ENCODE measurements at regions not wholly inside any gene's neighbourhood (a gene's known extent, or its start where the extent isn't known, plus 50 kb on each side); places are given as distances from the start of the nearest gene placed in this dataset.

DNA sequence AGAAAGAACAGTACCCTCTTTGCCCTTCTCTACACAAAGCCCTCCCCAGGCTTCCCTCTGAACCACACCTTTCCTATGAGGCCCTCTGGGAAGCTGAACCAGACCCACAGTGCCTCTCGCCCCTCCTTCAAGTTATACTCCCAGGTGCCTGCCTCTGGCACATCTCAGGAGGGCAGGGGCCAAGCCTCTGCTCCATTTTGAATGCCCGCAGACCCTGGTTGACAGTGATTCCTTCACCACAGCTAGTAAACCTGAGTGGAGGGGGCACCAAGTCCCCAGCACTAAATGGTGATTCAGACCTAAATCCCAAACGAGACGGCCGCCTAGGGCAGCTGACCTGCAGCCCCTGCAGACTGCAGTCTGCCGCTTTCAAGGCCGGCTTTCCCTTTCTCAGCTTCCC lies 230.5 kb upstream of the ZNF32 start:
- H3K4me3 ChIP-seq (ENCODE audit: low read depth, low read length) = no peak overlapping the region
- H3K4me1 ChIP-seq (ENCODE audit: control insufficient read depth, insufficient read depth, low read length) = no peaks in the 10 kb centered on the region
- no peaks in the 10 kb centered on the region for H3K27me3 ChIP-seq (ENCODE audit: control insufficient read depth, insufficient read depth, low read length)
- H3K9ac ChIP-seq (ENCODE audit: low read depth, low read length) = no peak overlapping the region
- H3K36me3 ChIP-seq (ENCODE audit: control insufficient read depth, insufficient read depth, low read length) = no peaks in the 10 kb centered on the region
- no peaks in the 10 kb centered on the region for H3K9me3 ChIP-seq (ENCODE audit: control insufficient read depth, insufficient read depth, low read length)

DNA sequence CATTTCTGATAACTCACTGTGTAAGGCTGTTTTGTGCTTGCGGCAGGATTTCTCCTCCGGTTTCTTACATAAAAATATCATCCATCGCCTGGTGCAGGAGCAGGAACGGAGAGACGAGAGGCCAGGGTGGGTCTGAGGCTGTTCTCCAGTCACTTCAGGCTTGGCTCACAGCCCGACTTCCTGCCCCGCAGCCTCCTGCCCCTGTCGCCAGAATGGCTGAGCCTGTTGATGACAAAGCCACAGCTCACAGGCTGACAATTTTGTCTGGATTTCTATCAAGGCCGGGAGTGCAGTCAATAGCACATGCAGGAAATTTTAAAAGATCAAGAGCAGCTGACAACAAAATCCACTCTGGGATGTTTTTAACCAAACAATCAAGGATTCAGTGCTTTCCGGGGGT lies 229.7 kb upstream of the ZNF32 start:
- H3K9ac ChIP-seq (ENCODE audit: low read depth, low read length) = no peak overlapping the region
- no peaks in the 10 kb centered on the region for H3K36me3 ChIP-seq (ENCODE audit: control insufficient read depth, insufficient read depth, low read length)
- H3K4me3 ChIP-seq (ENCODE audit: low read depth, low read length) = no peak overlapping the region
- H3K9me3 ChIP-seq (ENCODE audit: control insufficient read depth, insufficient read depth, low read length) = no peaks in the 10 kb centered on the region
- H3K4me1 ChIP-seq (ENCODE audit: control insufficient read depth, insufficient read depth, low read length) = no peaks in the 10 kb centered on the region
- no peaks in the 10 kb centered on the region for H3K27me3 ChIP-seq (ENCODE audit: control insufficient read depth, insufficient read depth, low read length)

DNA sequence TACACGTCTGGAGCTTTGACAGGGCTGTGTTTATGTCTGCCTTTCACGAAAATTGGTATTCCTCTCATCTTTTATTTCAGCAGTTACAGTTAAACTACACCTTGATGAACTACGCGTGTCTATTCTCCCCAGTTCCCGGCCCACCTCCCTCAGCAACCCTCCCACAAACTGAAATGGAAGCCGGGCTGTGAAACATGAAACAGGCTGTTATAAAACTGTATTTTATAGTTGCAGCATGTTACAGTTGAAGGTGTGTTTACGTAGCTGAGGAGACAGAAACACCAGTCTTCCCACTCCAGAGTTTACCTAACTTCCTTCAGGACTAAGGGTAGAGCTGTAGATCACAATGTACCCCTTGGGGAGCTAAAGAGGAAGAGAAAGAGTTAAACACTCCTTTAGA lies 228.3 kb upstream of the ZNF32 start:
- no peaks in the 10 kb centered on the region for H3K4me1 ChIP-seq (ENCODE audit: control insufficient read depth, insufficient read depth, low read length)
- H3K4me3 ChIP-seq (ENCODE audit: low read depth, low read length) = no peak overlapping the region
- no peaks in the 10 kb centered on the region for H3K36me3 ChIP-seq (ENCODE audit: control insufficient read depth, insufficient read depth, low read length)
- H3K27me3 ChIP-seq (ENCODE audit: control insufficient read depth, insufficient read depth, low read length) = no peaks in the 10 kb centered on the region
- H3K9me3 ChIP-seq (ENCODE audit: control insufficient read depth, insufficient read depth, low read length) = no peaks in the 10 kb centered on the region
- H3K9ac ChIP-seq (ENCODE audit: low read depth, low read length) = no peak overlapping the region

DNA sequence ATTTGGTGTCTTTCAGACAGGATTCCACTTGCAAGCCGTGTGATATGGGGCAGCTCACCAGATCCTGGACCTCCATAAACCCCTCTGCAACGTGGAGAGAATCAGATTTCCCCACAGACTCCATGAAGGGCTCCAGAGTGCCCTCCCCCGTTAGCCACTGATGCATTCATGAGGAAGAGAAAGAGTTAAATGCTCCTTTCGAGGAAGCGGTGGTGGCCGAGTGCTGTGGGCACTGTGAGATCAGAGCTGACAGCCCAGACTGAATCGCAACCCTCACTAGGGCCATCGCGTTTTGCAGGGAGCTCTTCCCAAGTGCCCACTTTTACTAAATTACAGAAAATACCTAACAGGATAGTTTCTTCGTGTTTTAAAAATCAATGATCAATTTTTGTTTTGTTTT lies 226.3 kb upstream of the ZNF32 start:
- H3K4me3 ChIP-seq (ENCODE audit: low read depth, low read length) = no peak overlapping the region
- H3K9me3 ChIP-seq (ENCODE audit: control insufficient read depth, insufficient read depth, low read length) = no peaks in the 10 kb centered on the region
- H3K36me3 ChIP-seq (ENCODE audit: control insufficient read depth, insufficient read depth, low read length) = no peaks in the 10 kb centered on the region
- no peaks in the 10 kb centered on the region for H3K27me3 ChIP-seq (ENCODE audit: control insufficient read depth, insufficient read depth, low read length)
- no peaks in the 10 kb centered on the region for H3K4me1 ChIP-seq (ENCODE audit: control insufficient read depth, insufficient read depth, low read length)
- H3K9ac ChIP-seq (ENCODE audit: low read depth, low read length) = no peak overlapping the region

DNA sequence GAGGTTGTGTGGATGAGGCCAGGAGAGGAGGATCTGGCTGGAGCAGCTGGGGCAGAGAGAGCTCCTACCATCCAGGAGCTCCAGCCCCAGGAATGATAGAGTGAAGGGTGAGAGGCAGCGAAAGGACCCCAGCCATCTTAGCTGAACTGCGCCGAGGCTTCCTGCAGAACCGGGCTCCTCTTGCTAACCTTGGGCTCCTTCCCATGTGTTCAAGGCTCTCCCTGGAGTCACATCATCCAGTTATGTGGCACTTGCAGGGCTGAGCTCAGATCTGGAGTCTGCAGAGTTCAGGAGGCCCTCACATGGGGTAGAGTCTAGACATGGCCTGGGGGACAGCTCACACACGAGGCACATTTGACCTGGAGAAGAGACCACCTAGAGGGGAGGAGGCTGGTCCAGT lies 225.0 kb upstream of the ZNF32 start:
- Histone ChIP-seq H3K4me1 (ENCODE audit: control insufficient read depth, insufficient read depth, low read length) (no peaks in the 10 kb centered on the region), H3K4me3 (ENCODE audit: low read depth, low read length) (no peak overlapping the region), H3K36me3 (ENCODE audit: control insufficient read depth, insufficient read depth, low read length) (no peaks in the 10 kb centered on the region), H3K9me3 (ENCODE audit: control insufficient read depth, insufficient read depth, low read length) (no peaks in the 10 kb centered on the region), H3K27me3 (ENCODE audit: control insufficient read depth, insufficient read depth, low read length) (no peaks in the 10 kb centered on the region), H3K9ac (ENCODE audit: low read depth, low read length) (no peak overlapping the region)

DNA sequence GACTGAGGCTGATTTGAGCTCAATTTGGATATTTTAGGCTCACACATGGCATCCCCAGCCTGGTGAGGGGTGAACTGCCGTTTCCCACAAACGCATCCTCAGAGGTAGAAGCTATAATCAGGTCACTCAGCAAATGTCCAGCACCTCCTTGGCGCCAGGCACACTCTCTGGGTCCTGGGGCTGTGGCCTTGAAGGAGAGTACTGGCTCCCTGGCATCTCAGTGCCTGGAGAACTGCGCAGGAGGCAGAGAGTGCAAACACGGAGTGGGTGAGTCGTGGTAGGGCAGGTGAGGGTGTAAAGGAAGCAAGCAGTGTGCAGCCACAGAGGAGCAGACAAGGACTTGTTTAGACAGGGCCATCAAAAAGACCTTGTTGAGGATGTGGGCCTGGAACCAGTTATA lies 224.0 kb upstream of the ZNF32 start:
- Histone ChIP-seq H3K9me3 (ENCODE audit: control insufficient read depth, insufficient read depth, low read length) (no peaks in the 10 kb centered on the region), H3K9ac (ENCODE audit: low read depth, low read length) (no peak overlapping the region), H3K4me1 (ENCODE audit: control insufficient read depth, insufficient read depth, low read length) (no peaks in the 10 kb centered on the region), H3K36me3 (ENCODE audit: control insufficient read depth, insufficient read depth, low read length) (no peaks in the 10 kb centered on the region), H3K27me3 (ENCODE audit: control insufficient read depth, insufficient read depth, low read length) (no peaks in the 10 kb centered on the region), H3K4me3 (ENCODE audit: low read depth, low read length) (no peak overlapping the region)

DNA sequence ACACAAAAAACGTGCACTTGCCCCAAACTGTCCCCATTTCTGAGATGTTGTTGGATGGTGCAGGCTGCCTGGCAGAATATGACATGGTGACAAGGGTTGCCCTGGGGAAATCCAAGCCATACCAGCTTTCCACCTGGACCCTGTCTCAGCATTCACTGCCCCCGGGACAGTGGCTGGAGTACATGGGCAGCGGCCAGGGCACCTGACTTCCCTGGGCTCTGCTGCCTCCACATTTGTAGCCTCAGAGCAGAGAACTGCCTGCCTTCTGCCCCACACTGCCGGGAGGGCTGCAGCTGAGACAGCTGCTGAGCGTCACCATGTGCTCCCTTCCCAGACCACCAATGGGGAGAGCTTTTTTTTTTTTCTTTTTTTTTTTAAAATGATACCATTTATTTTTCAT lies 222.9 kb upstream of the ZNF32 start:
- H3K4me3 ChIP-seq (ENCODE audit: low read depth, low read length) = no peak overlapping the region
- H3K27me3 ChIP-seq (ENCODE audit: control insufficient read depth, insufficient read depth, low read length) = no peaks in the 10 kb centered on the region
- no peaks in the 10 kb centered on the region for H3K4me1 ChIP-seq (ENCODE audit: control insufficient read depth, insufficient read depth, low read length)
- H3K9me3 ChIP-seq (ENCODE audit: control insufficient read depth, insufficient read depth, low read length) = no peaks in the 10 kb centered on the region
- no peak overlapping the region for H3K9ac ChIP-seq (ENCODE audit: low read depth, low read length)
- no peaks in the 10 kb centered on the region for H3K36me3 ChIP-seq (ENCODE audit: control insufficient read depth, insufficient read depth, low read length)

DNA sequence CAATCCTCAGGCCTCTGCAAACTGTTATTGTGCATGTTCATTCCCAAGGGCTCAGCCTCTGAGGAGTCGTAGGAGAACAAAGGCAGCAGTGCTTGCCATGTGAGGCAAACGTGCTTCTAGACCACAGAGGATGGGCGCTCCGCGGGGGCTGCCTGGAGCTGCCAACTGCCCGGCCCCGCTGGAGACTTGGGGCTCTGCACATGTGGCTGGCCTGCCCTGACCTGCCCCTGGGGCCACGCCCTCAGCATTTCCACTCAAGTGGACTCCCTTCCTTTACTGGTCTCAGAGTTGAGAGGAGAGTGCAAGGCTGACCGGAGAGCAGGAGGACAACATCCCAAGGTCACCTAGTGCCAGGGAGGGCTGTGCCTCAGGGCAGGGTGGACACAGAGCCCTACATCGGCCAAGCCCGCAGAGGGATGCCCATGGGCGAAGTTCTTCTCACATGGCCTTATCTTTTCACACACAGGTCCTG lies 222.3 kb upstream of the ZNF32 start:
- H3K9ac ChIP-seq (ENCODE audit: low read depth, low read length) = no peak overlapping the region
- no peaks in the 10 kb centered on the region for H3K36me3 ChIP-seq (ENCODE audit: control insufficient read depth, insufficient read depth, low read length)
- H3K9me3 ChIP-seq (ENCODE audit: control insufficient read depth, insufficient read depth, low read length) = no peaks in the 10 kb centered on the region
- H3K4me1 ChIP-seq (ENCODE audit: control insufficient read depth, insufficient read depth, low read length) = no peaks in the 10 kb centered on the region
- H3K4me3 ChIP-seq (ENCODE audit: low read depth, low read length) = no peak overlapping the region
- no peaks in the 10 kb centered on the region for H3K27me3 ChIP-seq (ENCODE audit: control insufficient read depth, insufficient read depth, low read length)

DNA sequence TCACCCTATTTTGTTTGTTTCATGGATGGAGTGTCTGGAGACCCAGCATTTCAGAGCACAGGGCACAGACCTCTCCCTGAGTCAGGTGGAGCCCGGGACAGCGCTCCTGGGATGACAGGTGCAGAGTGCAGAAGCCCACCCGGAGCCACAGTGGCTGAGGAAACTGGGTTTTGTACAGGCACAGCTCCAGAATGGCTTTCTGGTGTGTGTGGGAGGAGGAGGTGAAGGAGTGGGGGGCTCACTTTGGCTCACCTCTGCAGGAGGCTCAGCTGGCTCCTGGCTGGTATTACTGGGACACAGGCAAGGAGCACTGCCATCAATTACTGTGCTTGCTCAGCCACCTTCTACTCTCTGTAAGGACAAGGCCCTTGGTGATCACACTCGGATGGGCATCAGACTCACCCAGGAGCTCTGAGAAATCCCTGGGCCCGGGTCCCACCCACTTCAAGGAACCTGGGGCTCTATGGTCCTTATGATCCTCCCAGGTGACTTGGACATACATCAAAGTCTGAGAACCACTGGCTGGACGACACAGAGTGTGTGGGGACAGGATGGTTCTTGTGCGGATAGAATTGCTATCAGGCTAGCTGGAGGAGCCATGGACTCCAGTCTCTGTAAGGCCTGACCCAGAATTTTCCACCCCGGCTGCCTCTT lies 221.1 kb upstream of the ZNF32 start:
- Histone ChIP-seq H3K36me3 (ENCODE audit: control insufficient read depth, insufficient read depth, low read length) (no peaks in the 10 kb centered on the region), H3K27me3 (ENCODE audit: control insufficient read depth, insufficient read depth, low read length) (no peaks in the 10 kb centered on the region), H3K4me1 (ENCODE audit: control insufficient read depth, insufficient read depth, low read length) (no peaks in the 10 kb centered on the region), H3K9me3 (ENCODE audit: control insufficient read depth, insufficient read depth, low read length) (no peaks in the 10 kb centered on the region), H3K4me3 (ENCODE audit: low read depth, low read length) (no peak overlapping the region), H3K9ac (ENCODE audit: low read depth, low read length) (no peak overlapping the region)

DNA sequence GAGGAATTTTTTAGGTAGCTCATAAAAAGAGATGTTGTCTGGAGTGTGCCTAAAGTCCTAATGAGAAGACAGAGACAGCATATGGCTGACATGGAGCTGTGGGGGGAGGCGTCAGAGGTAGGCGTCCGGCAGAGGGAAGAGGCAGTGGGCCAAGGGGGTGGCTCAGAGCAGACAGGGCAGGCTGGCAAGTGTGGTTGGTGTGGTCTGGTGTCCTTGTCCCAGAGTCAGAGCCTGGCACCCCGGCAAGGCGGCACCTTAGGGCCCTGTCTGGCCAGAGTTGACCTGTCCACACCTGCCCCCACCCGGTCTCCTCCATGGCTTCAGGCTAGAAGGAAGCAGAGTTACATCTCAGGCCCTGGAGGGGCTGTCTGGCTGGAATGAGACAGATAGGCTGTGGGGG lies 220.3 kb upstream of the ZNF32 start:
- no peaks in the 10 kb centered on the region for H3K4me1 ChIP-seq (ENCODE audit: control insufficient read depth, insufficient read depth, low read length)
- no peak overlapping the region for H3K9ac ChIP-seq (ENCODE audit: low read depth, low read length)
- H3K9me3 ChIP-seq (ENCODE audit: control insufficient read depth, insufficient read depth, low read length) = no peaks in the 10 kb centered on the region
- no peaks in the 10 kb centered on the region for H3K27me3 ChIP-seq (ENCODE audit: control insufficient read depth, insufficient read depth, low read length)
- H3K36me3 ChIP-seq (ENCODE audit: control insufficient read depth, insufficient read depth, low read length) = no peaks in the 10 kb centered on the region
- no peak overlapping the region for H3K4me3 ChIP-seq (ENCODE audit: low read depth, low read length)

DNA sequence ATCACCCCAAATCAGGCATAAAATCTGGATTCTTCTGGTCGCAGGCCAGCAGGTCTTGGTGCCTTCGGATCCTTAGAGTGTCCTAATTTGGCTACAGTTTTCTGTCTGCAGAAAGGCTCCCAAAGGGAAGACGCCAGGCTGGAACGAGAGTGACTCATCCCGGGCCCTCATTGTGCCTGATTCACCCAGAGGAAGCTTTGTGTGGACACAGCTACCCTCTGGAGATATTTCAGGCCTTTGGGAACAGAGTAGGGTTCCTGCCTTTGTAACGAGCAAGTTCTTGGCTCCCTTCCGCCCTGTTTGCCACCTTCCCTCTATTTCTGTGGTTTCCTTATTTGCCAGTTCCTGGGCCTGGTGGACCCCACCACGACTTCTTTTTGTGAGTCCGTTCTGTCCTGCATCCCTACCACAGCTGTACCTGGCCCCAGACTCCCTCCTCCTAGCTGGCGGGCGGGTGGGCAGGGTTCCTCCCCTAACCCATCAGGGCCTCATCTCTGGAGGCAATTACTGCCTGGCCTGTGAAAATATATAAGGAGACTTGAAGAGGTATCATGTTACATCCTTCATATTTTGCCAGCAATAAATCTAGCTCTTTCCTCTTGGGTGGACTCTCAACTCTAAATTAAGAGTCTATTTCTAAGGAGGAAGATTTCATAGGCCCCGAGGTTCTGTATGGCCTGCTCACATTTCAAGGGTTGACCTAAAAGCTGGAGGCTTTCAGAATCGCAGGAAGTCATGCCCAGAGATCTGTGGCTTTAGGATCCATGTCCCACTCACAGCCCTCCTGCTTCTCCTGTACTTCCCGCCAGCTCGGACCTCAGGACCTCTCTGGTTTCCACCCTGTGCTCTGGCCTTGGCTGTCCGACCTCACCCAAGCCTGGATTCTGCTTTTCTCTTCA lies 219.2 kb upstream of the ZNF32 start:
- no peak overlapping the region for H3K9ac ChIP-seq (ENCODE audit: low read depth, low read length)
- H3K9me3 ChIP-seq (ENCODE audit: control insufficient read depth, insufficient read depth, low read length) = no peaks in the 10 kb centered on the region
- no peaks in the 10 kb centered on the region for H3K4me1 ChIP-seq (ENCODE audit: control insufficient read depth, insufficient read depth, low read length)
- H3K4me3 ChIP-seq (ENCODE audit: low read depth, low read length) = no peak overlapping the region
- no peaks in the 10 kb centered on the region for H3K27me3 ChIP-seq (ENCODE audit: control insufficient read depth, insufficient read depth, low read length)
- H3K36me3 ChIP-seq (ENCODE audit: control insufficient read depth, insufficient read depth, low read length) = no peaks in the 10 kb centered on the region

DNA sequence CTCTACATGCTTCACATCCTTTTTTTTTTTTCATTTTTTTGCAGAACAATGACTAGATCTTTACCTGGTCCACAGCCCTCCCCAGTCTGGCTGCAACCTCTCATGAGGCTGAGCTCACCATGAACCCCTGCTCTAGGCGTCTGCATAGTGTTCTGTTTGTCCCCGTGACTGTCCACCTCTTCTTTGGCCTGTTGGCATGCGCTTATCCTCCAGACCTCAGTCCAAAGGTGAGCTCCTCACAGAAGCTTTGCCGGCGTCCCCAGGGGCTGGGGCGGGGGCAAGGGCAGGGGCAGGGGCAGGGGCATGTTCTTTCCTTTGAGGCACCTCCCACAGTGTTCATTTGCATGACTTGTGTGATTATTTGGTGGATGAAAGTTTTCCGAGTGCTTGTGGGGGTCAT lies 218.4 kb upstream of the ZNF32 start:
- Histone ChIP-seq H3K4me1 (ENCODE audit: control insufficient read depth, insufficient read depth, low read length) (no peaks in the 10 kb centered on the region), H3K36me3 (ENCODE audit: control insufficient read depth, insufficient read depth, low read length) (no peaks in the 10 kb centered on the region), H3K9ac (ENCODE audit: low read depth, low read length) (no peak overlapping the region), H3K4me3 (ENCODE audit: low read depth, low read length) (no peak overlapping the region), H3K9me3 (ENCODE audit: control insufficient read depth, insufficient read depth, low read length) (no peaks in the 10 kb centered on the region), H3K27me3 (ENCODE audit: control insufficient read depth, insufficient read depth, low read length) (no peaks in the 10 kb centered on the region)

Data from iPS-15b (cell line).